ENCODE measurements at regions not wholly inside any gene's neighbourhood (a gene's known extent, or its start where the extent isn't known, plus 50 kb on each side); places are given as distances from the start of the nearest gene placed in this dataset.

DNA sequence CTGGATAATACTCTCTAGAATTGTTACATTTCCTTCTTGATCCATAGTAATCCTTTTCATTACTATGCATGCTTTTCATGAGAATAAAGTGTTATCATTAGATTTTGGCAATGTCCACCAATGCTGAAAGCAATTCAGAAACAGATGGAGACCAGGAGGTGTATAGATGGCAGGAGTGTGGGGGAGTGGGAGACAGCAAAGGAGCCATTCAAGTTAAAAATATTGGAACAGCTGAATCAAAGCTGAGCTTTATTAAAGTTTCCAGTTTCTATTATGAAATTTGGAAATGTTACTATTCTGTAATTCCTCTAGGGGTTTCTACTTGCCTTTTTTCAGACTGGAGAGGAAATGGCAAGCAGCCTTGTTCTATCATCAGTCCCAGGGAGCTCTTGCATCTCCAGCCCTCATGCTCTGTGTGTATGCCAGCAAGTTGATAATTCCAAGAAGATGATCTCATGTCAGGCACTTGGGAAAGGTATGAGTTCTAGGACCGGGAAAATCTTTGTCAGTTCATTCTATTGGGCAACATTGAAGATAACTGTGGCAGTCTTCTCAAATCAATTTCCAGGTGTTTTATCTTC is 228.0 kb downstream of the CD109 start:
- TF ChIP-seq EP300 (IDR thresholded peaks at IDR 0.05) (no peak), POLR2AphosphoS5 (IDR thresholded peaks at IDR 0.05) (no peak), POLR2A (IDR thresholded peaks at IDR 0.05) (no peak)
- TF ChIP-seq, protein P1, sequence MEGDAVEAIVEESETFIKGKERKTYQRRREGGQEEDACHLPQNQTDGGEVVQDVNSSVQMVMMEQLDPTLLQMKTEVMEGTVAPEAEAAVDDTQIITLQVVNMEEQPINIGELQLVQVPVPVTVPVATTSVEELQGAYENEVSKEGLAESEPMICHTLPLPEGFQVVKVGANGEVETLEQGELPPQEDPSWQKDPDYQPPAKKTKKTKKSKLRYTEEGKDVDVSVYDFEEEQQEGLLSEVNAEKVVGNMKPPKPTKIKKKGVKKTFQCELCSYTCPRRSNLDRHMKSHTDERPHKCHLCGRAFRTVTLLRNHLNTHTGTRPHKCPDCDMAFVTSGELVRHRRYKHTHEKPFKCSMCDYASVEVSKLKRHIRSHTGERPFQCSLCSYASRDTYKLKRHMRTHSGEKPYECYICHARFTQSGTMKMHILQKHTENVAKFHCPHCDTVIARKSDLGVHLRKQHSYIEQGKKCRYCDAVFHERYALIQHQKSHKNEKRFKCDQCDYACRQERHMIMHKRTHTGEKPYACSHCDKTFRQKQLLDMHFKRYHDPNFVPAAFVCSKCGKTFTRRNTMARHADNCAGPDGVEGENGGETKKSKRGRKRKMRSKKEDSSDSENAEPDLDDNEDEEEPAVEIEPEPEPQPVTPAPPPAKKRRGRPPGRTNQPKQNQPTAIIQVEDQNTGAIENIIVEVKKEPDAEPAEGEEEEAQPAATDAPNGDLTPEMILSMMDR (IDR thresholded peaks at IDR 0.05) = no peak
- Histone ChIP-seq H3K27me3 (no peaks in the 10 kb centered on the region), H3K9me3 (peaks cover 0 to 8% (median 0%) of the 10 kb centered on the region in 4 donors), H3K4me1 (no peaks in the 10 kb centered on the region), H3K36me3 (no peaks in the 10 kb centered on the region), H3K4me3 (no peak overlapping the region), H3K27ac (no peak overlapping the region)
- ATAC-seq (ENCODE audit: low FRiP score in 2 of 2) (peak in 1 of 2 donors; percentile 96), DNase-seq (no peak)
- 65 to 78% methylated on average over 1 of the region's 1 CpG for whole genome bisulfite sequencing, 2 donors

DNA sequence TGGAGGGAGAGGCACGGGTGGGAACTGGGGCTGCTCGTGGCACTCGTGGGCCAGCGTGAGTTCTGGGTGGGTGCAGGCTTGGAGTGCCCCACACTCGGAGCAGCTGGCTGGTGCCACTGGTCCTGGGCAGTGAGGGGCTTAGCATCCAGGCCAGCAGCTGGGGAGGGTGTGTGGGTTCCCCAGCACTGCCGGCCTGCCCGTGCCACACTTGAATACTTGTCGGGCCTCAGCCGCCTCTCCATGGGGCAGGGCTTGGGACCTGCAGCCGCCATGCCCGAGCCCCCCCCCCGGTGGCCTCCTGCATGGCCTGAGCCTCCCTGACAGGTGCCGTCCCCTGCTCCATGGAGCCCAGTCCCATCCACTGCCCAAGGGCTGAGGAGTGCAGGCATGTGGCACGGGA is 207.2 kb downstream of the CD109 start:
- no peaks in the 10 kb centered on the region for H3K27me3 ChIP-seq
- ATAC-seq (ENCODE audit: low FRiP score in 2 of 2) (peak in 1 of 2 donors; percentile 59), DNase-seq (peak in 1 of 2 donors; percentile 46)
- no peak overlapping the region for H3K4me3 ChIP-seq
- 85% methylated on average over 14 of the region's 14 CpGs; no CpG with 5 or more reads in 1 of the 2 donors for WGBS, 2 donors
- H3K4me1 ChIP-seq = no peaks in the 10 kb centered on the region
- no peaks in the 10 kb centered on the region for H3K36me3 ChIP-seq
- H3K27ac ChIP-seq = no peak overlapping the region
- peaks cover 0 to 28% (median 0%) of the 10 kb centered on the region in 4 donors for H3K9me3 ChIP-seq
- no peak for TF ChIP-seq POLR2A (IDR thresholded peaks at IDR 0.05)
- TF ChIP-seq POLR2AphosphoS5 (IDR thresholded peaks at IDR 0.05) = no peak
- no peak for TF ChIP-seq EP300 (IDR thresholded peaks at IDR 0.05)
- TF ChIP-seq, protein P1 (IDR thresholded peaks at IDR 0.05) = no peak

GRCh38 chr6:73901986-73902385 is 206.0 kb downstream of the CD109 start:
- no peak for ATAC-seq (ENCODE audit: low FRiP score in 2 of 2)
- H3K27ac ChIP-seq = no peak overlapping the region

DNA sequence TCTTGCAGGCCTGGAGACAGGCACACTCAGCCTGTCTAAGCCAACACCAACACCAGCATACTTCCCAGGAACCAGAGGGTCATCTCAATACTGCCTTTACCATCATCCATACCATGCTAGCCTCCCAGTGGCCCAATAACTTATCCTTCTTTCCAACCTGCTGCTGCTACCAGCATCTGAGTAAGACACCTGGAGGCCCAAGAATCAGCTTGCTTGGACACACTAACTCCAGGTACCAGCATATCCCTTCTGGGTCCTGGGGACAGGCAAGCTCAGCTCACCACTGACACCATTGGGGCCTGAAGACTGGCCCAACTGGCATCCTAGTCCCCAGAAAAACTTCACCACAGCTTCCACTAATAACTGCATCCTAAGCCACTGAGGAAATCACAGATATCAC is 205.3 kb downstream of the CD109 start:
- H3K4me3 ChIP-seq = no peak overlapping the region
- no peak overlapping the region for H3K27ac ChIP-seq
- TF ChIP-seq EP300 (IDR thresholded peaks at IDR 0.05) = no peak
- DNase-seq = no peak
- no peak for ATAC-seq (ENCODE audit: low FRiP score in 2 of 2)
- no peaks in the 10 kb centered on the region for H3K36me3 ChIP-seq
- H3K4me1 ChIP-seq = no peaks in the 10 kb centered on the region
- H3K27me3 ChIP-seq = no peaks in the 10 kb centered on the region
- peaks cover 0 to 28% (median 0%) of the 10 kb centered on the region in 4 donors for H3K9me3 ChIP-seq

More at GRCh38 chr6:73901986-73902385, 206.0 kb downstream of the CD109 start:
- Histone ChIP-seq H3K27me3 (no peaks in the 10 kb centered on the region), H3K4me1 (no peaks in the 10 kb centered on the region), H3K9me3 (peaks cover 0 to 28% (median 0%) of the 10 kb centered on the region in 4 donors), H3K36me3 (no peaks in the 10 kb centered on the region), H3K4me3 (no peak overlapping the region)
- no peak for DNase-seq
- TF ChIP-seq POLR2A (IDR thresholded peaks at IDR 0.05) = no peak
- TF ChIP-seq, protein P1 (IDR thresholded peaks at IDR 0.05) = no peak
- no peak for TF ChIP-seq EP300 (IDR thresholded peaks at IDR 0.05)
- TF ChIP-seq POLR2AphosphoS5 (IDR thresholded peaks at IDR 0.05) = no peak

DNA sequence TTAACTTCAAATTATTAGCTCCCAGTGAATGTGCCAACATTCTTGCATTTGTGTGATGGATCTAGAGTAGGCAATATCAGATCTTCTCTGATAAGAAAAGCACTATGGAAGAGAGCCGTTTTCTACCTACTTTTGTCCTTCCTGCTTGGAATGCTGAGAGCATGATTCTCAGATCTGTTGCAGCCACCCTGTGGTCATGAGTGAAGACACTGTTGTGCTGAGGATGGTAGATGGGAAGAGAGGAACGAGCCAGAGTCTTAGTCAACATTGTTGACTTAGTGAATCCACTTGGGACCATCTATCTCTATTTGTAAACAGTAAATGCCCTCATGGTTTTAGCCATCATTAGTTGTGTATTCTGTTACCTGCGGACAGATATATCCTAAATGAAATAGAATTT is 202.6 kb downstream of the CD109 start:
- no peaks in the 10 kb centered on the region for H3K36me3 ChIP-seq
- DNase-seq = no peak
- H3K9me3 ChIP-seq = peaks cover 0 to 21% (median 0%) of the 10 kb centered on the region in 4 donors
- ATAC-seq (ENCODE audit: low FRiP score in 2 of 2) = no peak
- 55 to 63% methylated on average over 3 of the region's 3 CpGs for WGBS, 2 donors
- TF ChIP-seq, protein P1 (IDR thresholded peaks at IDR 0.05) = no peak
- TF ChIP-seq POLR2AphosphoS5 (IDR thresholded peaks at IDR 0.05) (no peak), EP300 (IDR thresholded peaks at IDR 0.05) (no peak), POLR2A (IDR thresholded peaks at IDR 0.05) (no peak)
- no peak overlapping the region for H3K27ac ChIP-seq
- H3K27me3 ChIP-seq = no peaks in the 10 kb centered on the region
- H3K4me1 ChIP-seq = no peaks in the 10 kb centered on the region
- no peak overlapping the region for H3K4me3 ChIP-seq

Data from upper lobe of left lung (tissue), 6 donors.